Stimulated activated CD8-positive, alpha-beta memory T cell treated with anti-CD3 and anti-CD28 coated beads, Interleukin-2, amount 100 ng/mL, for 48 hours (primary cell): ENCODE measurements at regions not wholly inside any gene's neighbourhood (a gene's known extent, or its start where the extent isn't known, plus 50 kb on each side); places are given as distances from the start of the nearest gene placed in this dataset.

Experiments
- DNase-seq, 2 donors: peaks; one replicate each; pipeline ENCODE4 v3.0.0-alpha.2; 2020; ENCODE audit warnings: low read depth in 2 of 2

GRCh38 chr18:43482136-43482535 is 204.8 kb upstream of the SYT4 start:
- no peak for DNase-seq

DNA sequence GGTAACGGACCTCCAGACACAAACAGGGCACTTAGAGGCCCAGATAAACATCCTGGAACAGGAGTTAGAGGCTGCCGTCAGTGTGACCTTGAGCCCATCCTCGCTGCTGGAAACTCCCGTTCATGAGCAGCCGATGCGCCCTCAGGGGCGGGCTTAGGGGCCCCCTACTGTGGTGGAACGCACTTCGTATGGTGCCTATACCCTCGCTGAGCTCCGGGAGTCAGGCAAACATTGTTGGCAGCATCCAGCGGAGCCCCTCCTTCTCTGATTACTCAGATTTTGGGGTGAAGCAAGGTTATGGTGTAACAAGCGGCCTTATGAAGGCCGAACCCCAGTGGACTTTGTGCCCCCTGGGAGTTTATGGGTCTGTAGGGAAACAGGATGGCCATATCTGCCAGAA is 205.3 kb upstream of the SYT4 start:
- no peak for DNase-seq

DNA sequence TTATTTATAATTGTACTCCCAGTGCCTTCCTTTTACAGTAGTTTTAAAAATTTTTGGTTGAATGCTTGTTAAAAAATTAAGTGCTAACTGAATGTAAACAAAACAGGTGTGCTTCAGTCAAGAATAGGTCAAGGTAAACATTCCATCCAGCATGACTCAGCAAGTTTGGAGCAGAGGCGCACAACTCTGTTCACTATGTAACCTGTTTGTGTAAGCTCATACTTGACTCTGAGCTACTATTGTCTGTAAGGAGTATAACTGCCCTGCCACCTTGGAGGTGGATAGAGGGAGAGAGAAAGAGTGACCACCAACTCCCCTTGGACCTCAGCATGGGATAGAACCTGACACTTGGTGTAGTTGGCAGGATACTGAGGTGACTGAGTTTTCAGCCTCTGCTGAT is 207.4 kb upstream of the SYT4 start:
- no peak for DNase-seq

- DNase-seq, result no peak
These were observed 208.3 kb upstream of the SYT4 start for GRCh38 chr18:43485545-43485963.

DNA sequence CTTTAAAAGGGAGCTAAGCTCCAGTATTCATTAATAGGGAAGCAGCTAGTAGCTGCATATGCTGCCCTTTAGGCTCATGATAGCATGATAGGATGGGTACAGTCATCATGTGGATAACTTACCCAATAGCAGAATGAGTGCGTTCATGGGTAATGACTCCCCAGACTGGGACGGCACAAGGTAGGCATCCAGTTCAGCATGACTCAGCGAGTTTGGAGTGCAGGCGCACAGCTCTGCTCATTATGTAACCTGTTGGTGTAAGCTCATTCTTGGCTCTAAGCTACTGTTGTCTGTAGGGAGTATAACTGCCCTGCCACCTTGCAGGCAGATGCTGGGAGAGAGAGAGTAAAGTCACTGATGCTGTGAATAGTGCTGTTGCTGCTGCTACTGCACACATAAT is 209.2 kb upstream of the SYT4 start:
- no peak for DNase-seq

GRCh38 chr18:43501099-43501498 is 223.8 kb upstream of the SYT4 start:
- no peak for DNase-seq

DNA sequence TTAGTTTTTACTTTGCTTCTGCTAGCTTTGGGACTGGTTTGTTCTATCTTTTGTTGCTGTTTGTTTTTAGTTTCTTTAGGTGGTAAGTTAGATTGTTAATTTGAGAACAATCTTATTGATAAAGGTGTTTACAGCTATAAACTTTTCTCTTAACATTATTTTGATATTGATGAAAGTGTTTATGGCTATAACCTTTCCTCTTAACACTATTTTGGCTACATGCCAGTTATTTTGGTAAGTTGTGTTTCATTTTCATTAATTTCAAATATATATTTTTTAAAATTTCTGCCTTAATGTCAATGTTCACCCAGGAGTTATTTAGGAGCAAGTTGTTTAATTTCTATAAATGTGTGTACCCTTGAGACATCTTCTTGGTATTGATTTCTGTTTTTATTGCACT is 229.6 kb upstream of the SYT4 start:
- no peak for DNase-seq

DNA sequence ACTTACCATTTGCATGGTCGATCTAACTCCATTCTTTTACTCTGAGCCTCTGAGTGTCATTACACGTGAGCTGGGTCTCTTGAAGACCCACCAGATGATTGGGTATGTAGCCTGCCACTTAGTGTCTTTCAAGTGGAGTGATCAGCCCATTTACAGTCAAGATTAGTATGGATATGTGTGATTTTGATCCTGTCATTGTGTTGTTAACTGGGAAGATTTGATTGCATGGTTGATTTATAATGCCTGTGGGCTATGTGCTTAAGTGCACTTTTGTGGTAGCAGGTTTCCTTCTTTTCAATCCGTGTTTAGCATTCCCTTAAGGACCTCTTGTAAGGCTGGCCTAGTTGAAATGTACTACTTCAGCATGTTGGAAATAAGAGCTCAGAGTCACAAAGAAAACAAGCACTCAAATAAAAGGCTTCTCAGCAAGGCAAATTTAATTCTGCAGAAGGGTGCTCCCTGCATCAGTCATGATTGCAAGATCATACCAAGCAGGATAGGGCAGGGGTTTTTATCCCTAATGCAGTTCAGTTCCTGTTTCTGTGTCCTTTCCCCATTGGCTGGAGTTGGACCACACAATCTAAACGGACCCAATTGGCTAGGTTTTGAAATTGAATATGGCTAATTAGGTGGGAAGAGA is 230.7 kb upstream of the SYT4 start:
- DNase-seq, result no peak

DNA sequence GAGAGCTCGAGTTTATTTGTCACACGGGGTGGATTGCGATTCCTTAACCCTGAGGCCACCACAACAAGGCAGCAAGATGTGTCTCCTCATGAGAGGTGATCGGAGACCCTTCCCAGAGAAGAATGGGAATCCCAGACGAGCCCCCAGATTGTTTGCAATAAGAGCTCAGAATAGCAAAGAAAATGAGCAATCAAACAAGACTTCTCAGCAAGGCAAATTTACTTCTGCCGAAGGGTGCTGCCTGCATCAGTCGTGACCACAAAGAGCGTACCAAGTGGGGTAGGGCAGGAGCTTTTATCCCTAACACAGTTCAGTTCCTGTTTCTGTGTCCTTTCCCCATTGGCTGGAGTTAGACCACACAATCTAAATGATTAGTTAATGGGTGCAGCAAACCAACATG is 237.5 kb upstream of the SYT4 start:
- no peak for DNase-seq

DNA sequence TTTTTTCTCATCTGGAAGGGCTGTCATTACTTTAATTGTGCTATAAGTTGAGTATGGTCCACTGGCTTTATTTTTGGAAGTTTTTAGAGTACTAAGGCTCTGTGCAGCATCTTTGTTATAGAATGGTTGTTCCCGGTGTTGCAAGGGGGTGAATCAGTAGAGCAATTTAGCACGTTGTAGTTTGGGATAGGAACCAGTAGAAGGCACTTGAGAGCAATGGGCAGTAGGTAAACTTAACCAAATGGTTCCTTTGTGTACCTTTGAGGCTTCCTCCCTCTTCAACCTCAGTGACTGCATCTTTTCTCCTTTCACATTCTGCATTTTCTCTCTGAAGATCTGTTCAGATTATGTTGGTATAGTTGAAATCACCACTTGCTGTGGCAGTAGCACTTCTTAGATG is 238.2 kb upstream of the SYT4 start:
- DNase-seq, result no peak

DNA sequence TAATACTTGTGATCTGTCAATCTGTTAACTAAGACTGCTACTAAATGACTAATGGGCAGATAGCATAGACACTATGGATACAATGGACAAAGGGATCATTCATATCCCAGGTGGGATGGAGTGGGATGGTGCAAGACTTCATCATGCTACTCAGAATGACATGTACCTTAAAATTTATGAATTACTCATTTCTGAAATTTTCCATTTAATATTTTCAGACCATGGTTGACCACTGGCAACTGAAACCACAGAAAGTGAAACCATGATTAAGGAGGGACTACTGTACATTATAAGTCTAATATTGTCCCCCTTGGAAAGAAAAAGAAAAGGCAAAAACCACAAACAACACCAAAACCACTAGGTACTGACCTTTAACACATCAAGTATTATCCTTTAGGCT is 247.0 kb upstream of the SYT4 start:
- DNase-seq, result no peak

- DNase-seq, result no peak
These were observed 247.9 kb upstream of the SYT4 start for GRCh38 chr18:43525169-43525568.

DNA sequence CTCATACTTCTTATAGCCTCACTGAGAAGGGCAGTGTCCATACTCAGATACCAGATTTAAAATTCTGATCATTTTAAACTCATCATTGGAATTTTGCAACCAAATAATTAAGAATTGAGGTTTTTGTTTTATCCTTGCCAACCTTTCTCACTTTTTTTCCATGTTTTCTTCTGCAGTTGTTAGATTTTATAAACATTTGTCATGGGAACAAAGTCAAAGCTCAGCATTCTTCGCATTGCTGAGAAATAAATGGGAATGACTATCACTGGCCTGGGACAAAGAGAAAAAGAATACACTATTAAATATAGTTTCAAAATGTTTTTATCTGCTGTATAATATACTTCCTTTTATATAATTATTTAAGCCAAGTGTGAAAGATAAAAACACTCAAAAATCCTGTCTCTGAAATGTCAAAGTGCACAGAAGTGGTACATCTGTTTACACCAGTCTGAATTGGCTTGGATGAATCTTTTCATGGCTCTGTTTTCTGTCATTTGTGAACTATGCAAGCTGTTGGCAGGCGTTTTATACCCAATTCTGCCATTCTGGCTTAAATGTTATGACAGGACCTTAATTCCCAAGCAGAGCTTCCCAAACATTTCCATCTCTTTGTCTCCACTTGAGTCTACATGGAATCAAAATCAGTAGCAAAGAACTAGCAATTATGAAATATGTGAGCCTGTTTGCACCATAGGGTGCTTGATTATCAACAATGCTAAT is 249.3 kb upstream of the SYT4 start:
- DNase-seq, result no peak

- no peak for DNase-seq
These were observed 254.1 kb upstream of the SYT4 start for GRCh38 chr18:43531438-43531837.

- DNase-seq, result no peak
These were observed 256.1 kb upstream of the SYT4 start for GRCh38 chr18:43533371-43533770.

- no peak for DNase-seq
These were observed 257.2 kb upstream of the SYT4 start for GRCh38 chr18:43534511-43534910.

DNA sequence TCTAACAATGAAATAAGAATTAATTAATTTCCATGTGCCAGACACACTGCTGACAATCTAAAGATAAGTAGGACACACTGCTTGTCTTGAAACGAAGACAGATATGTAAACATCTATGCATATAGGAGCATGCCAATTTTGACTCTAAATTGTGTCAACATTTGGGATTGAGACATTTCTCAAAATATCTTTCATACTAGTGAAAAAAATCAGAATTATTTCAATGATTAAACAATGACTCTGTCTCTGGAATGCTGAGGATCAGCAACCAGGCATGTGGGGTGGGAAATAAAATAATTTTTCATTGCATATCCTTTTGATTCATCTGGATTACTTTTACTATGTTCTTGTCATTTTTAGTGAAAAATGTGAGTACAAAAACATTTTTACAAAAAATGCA is 262.6 kb upstream of the SYT4 start:
- DNase-seq, result no peak

DNA sequence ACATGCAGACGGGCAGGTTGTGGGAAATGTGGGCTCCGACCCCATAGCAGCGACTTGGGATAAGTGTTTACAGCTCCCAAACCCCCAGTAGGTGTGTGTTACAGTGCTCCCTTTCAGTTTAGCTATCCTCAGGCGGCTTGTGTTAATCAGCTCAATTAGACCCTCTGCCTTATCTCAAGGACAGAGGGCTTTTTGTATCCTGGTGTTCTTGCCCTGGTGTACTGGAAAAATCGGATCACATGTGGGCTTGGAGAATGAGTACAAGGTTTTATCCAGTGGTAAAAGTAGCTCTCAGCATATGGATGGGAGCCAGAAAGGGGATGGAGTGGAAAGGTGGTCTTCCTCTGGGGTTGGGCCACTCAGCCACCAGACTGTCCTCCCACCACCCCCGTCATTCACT is 264.7 kb upstream of the SYT4 start:
- no peak for DNase-seq

GRCh38 chr18:43543236-43543635 is 265.9 kb upstream of the SYT4 start:
- DNase-seq, result no peak

DNA sequence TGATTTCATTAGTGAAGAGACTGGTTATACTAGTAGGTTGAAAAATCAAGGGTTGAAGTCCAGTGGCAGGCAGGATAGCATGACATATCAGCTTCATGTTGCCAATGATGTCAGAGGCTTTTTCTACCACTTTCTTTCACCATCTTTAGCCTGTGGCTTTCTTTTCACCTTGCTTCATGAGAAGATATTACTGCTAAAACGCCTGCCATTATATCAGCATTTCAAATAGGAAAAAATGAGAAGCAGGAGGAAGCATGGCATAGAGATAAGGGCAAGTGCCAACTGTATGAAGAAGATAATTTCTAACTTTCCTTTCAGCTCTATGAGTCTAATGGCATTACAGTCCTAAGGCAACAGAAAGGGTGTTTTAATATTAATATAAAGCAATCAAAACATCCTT is 270.2 kb upstream of the SYT4 start:
- DNase-seq, result no peak

GRCh38 chr18:43559507-43559906 is 282.2 kb upstream of the SYT4 start:
- no peak for DNase-seq

GRCh38 chr18:43563780-43564179 is 286.5 kb upstream of the SYT4 start:
- DNase-seq, result no peak

DNA sequence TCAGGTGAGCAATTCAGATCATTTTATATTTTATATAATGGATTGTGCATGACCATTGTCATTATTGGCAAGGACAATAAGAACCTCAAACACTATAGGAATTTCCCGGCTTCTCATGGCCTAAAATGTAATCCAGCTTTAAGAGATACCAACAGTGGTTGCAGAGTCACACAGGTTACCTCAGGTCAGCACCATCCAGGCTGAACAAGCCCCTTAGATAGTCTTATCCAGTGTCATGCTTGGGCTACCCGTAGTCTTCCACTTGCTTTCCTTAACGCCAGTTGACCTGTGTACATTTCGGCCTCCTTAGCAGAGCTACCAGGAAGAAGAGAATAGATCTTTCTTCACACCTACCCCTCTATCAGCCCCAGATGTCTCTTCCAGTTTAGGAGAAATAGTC is 293.3 kb upstream of the SYT4 start:
- no peak for DNase-seq
